ENCODE measurements at regions not wholly inside any gene's neighbourhood (a gene's known extent, or its start where the extent isn't known, plus 50 kb on each side); places are given as distances from the start of the nearest gene placed in this dataset.
A peak's percentile ranks its signal among the peaks of the same experiment; 100 is the strongest.

- Histone ChIP-seq H3K4me3 (ENCODE audit: control insufficient read depth in 2 of 3, extremely low read depth in 1 of 3, insufficient read depth in 2 of 3, low read depth in 1 of 3, low read length in 3 of 3) (no peak overlapping the region), H3K27ac (ENCODE audit: control insufficient read depth, insufficient read depth, low read length) (no peak overlapping the region), H3K4me1 (ENCODE audit: control insufficient read depth, extremely low read depth, insufficient read depth, low read length) (peaks cover 21% of the 10 kb centered on the region), H3K9me1 (ENCODE audit: control insufficient read depth, extremely low read depth, insufficient read depth, low read length) (no peaks in the 10 kb centered on the region), H3K9ac (ENCODE audit: control insufficient read depth, extremely low read depth, insufficient read depth, low read length) (no peak overlapping the region), H3K9me3 (ENCODE audit: control insufficient read depth, low read depth, low read length) (no peaks in the 10 kb centered on the region), H2AFZ (ENCODE audit: control insufficient read depth, low read length) (no peak overlapping the region), H3K79me2 (ENCODE audit: control insufficient read depth, insufficient read depth, low read length) (no peaks in the 10 kb centered on the region), H3K4me2 (ENCODE audit: control insufficient read depth, extremely low read depth, insufficient read depth, low read depth, low read length) (no peak overlapping the region), H3K27me3 (ENCODE audit: control insufficient read depth, extremely low read depth, insufficient read depth, low read length) (no peaks in the 10 kb centered on the region), H4K20me1 (ENCODE audit: control insufficient read depth, extremely low read depth, insufficient read depth, low read length) (no peaks in the 10 kb centered on the region), H3K36me3 (ENCODE audit: control insufficient read depth in 2 of 2, extremely low read depth in 1 of 2, insufficient read depth in 2 of 2, low read length in 2 of 2) (no peaks in the 10 kb centered on the region)
- DNase-seq (ENCODE audit: low read depth, low spot score) (no peak), FAIRE-seq (no peak)
- TF ChIP-seq EZH2 (IDR thresholded peaks at IDR 0.05; ENCODE audit: low read length) = no peak
- TF ChIP-seq CTCF (optimal IDR thresholded peaks at IDR 0.05 in 1 of 3, IDR thresholded peaks at IDR 0.05 in 1 of 3, conservative IDR thresholded peaks at IDR 0.05 in 1 of 3; ENCODE audit: extremely low read depth in 1 of 3, insufficient read depth in 2 of 3, low read length in 3 of 3) = no peak
- dilution Hi-C loops (cut with MboI; ENCODE audit: extremely low pct_ligation_motif_present, low sequenced_read_pairs) = no loop called here
These were observed 590.5 kb downstream of the CCDC171 start for GRCh38 chr9:16143310-16143709.

- peak overlapping the region; percentile 74 for H3K4me2 ChIP-seq (ENCODE audit: control insufficient read depth, extremely low read depth, insufficient read depth, low read depth, low read length)
These were observed 591.4 kb downstream of the CCDC171 start for GRCh38 chr9:16143947-16144890.

More at GRCh38 chr9:16143947-16144890, 591.4 kb downstream of the CCDC171 start:
- Histone ChIP-seq H3K9me1 (ENCODE audit: control insufficient read depth, extremely low read depth, insufficient read depth, low read length) (no peaks in the 10 kb centered on the region), H3K27me3 (ENCODE audit: control insufficient read depth, extremely low read depth, insufficient read depth, low read length) (no peaks in the 10 kb centered on the region), H2AFZ (ENCODE audit: control insufficient read depth, low read length) (peak overlapping the region; percentile 83), H3K27ac (ENCODE audit: control insufficient read depth, insufficient read depth, low read length) (peak overlapping the region; percentile 83), H3K4me3 (ENCODE audit: control insufficient read depth in 2 of 3, extremely low read depth in 1 of 3, insufficient read depth in 2 of 3, low read depth in 1 of 3, low read length in 3 of 3) (no peak overlapping the region), H3K36me3 (ENCODE audit: control insufficient read depth in 2 of 2, extremely low read depth in 1 of 2, insufficient read depth in 2 of 2, low read length in 2 of 2) (no peaks in the 10 kb centered on the region), H3K79me2 (ENCODE audit: control insufficient read depth, insufficient read depth, low read length) (no peaks in the 10 kb centered on the region), H3K9me3 (ENCODE audit: control insufficient read depth, low read depth, low read length) (no peaks in the 10 kb centered on the region), H3K4me1 (ENCODE audit: control insufficient read depth, extremely low read depth, insufficient read depth, low read length) (peaks cover 21% of the 10 kb centered on the region), H4K20me1 (ENCODE audit: control insufficient read depth, extremely low read depth, insufficient read depth, low read length) (no peaks in the 10 kb centered on the region), H3K9ac (ENCODE audit: control insufficient read depth, extremely low read depth, insufficient read depth, low read length) (peak overlapping the region; percentile 50)
- dilution Hi-C loops (cut with MboI; ENCODE audit: extremely low pct_ligation_motif_present, low sequenced_read_pairs) = no loop called here
- FAIRE-seq (peak; percentile 98), DNase-seq (ENCODE audit: low read depth, low spot score) (peak; percentile 48)
- TF ChIP-seq CTCF (optimal IDR thresholded peaks at IDR 0.05 in 1 of 3, IDR thresholded peaks at IDR 0.05 in 1 of 3, conservative IDR thresholded peaks at IDR 0.05 in 1 of 3; ENCODE audit: extremely low read depth in 1 of 3, insufficient read depth in 2 of 3, low read length in 3 of 3) (no peak), EZH2 (IDR thresholded peaks at IDR 0.05; ENCODE audit: low read length) (no peak)
